Natural killer cell treated with Interleukin-12 subunit alpha and Interleukin-12 subunit beta and Interleukin-15 and Interleukin-18, amount 100 ng/mL, for 72 hours (primary cell): ENCODE measurements at regions not wholly inside any gene's neighbourhood (a gene's known extent, or its start where the extent isn't known, plus 50 kb on each side); places are given as distances from the start of the nearest gene placed in this dataset.

Experiments
- ATAC-seq, 2 donors: fragments of 150-1000 bp; cut with Tn5 transposase in 1 of 2; sonication (Bioruptor Pico), chemical (Tn5 transposase) in 1 of 2; 2 replicates each; pipeline ENCODE4 v1.10.0; 2021
- DNase-seq: peaks from one replicate; pipeline ENCODE4 v3.0.0; 2022; ENCODE audit warnings: low spot score
- H3K27ac Mint-ChIP-seq, 2 donors: 1 replicate in 1 of 2; 2 replicates in 1 of 2; pipeline ENCODE4 v1.8.0; 2022; ENCODE audit warnings: mixed read lengths in 2 of 2, mild to moderate bottlenecking in 1 of 2, moderate library complexity in 1 of 2
- H3K27me3 Mint-ChIP-seq, 2 donors: 1 replicate in 1 of 2; 2 replicates in 1 of 2; pipeline ENCODE4 v1.8.0; 2022; ENCODE audit warnings: mixed read lengths in 2 of 2
- H3K36me3 Mint-ChIP-seq: one replicate; pipeline ENCODE4 v1.8.0; 2022; ENCODE audit warnings: mixed read lengths
- H3K4me1 Mint-ChIP-seq, 2 donors: 1 replicate in 1 of 2; 2 replicates in 1 of 2; pipeline ENCODE4 v1.8.0; 2022; ENCODE audit warnings: low read depth in 2 of 2, mixed read lengths in 2 of 2, mild to moderate bottlenecking in 1 of 2
- H3K4me3 Mint-ChIP-seq: one replicate; pipeline ENCODE4 v1.8.0; 2022; ENCODE audit warnings: mixed read lengths
- H3K9me3 Mint-ChIP-seq: 2 replicates; pipeline ENCODE4 v1.8.0; 2022; ENCODE audit warnings: mixed read lengths

GRCh38 chr5:133744960-133745308 is 132.6 kb upstream of the FSTL4 start:
- H3K27ac Mint-ChIP-seq: no peak overlapping the region
- H3K9me3 Mint-ChIP-seq: no peaks in the 10 kb centered on the region

GRCh38 chr5:133744051-133744959 is 132.0 kb upstream of the FSTL4 start:
- ATAC-seq (no peak), DNase-seq (no peak)
- Mint-ChIP-seq H3K27ac (no peak overlapping the region), H3K4me3 (no peak overlapping the region), H3K9me3 (no peaks in the 10 kb centered on the region), H3K4me1 (no peaks in the 10 kb centered on the region), H3K27me3 (peaks cover 9 to 10% of the 10 kb centered on the region in 2 donors), H3K36me3 (no peaks in the 10 kb centered on the region)

More at GRCh38 chr5:133744960-133745308, 132.6 kb upstream of the FSTL4 start:
- no peak for DNase-seq
- peaks cover 9 to 10% of the 10 kb centered on the region in 2 donors for H3K27me3 Mint-ChIP-seq
- H3K4me1 Mint-ChIP-seq: no peaks in the 10 kb centered on the region
- no peak overlapping the region for H3K4me3 Mint-ChIP-seq
- no peak for ATAC-seq
- H3K36me3 Mint-ChIP-seq: no peaks in the 10 kb centered on the region

GRCh38 chr5:133742431-133742988 is 130.2 kb upstream of the FSTL4 start:
- H3K36me3 Mint-ChIP-seq: no peaks in the 10 kb centered on the region
- no peak for DNase-seq
- no peak for ATAC-seq
- no peak overlapping the region for H3K4me3 Mint-ChIP-seq
- H3K9me3 Mint-ChIP-seq: no peaks in the 10 kb centered on the region
- peaks cover 9 to 14% of the 10 kb centered on the region in 2 donors for H3K27me3 Mint-ChIP-seq
- H3K4me1 Mint-ChIP-seq: no peaks in the 10 kb centered on the region
- no peak overlapping the region for H3K27ac Mint-ChIP-seq

- H3K4me3 Mint-ChIP-seq: no peak overlapping the region
Observed at GRCh38 chr5:133741818-133742355, 129.5 kb upstream of the FSTL4 start.

GRCh38 chr5:133741396-133741795 is 129.1 kb upstream of the FSTL4 start:
- DNase-seq (no peak), ATAC-seq (peak in 1 of 2 donors; percentile 10)
- no peaks in the 10 kb centered on the region for H3K36me3 Mint-ChIP-seq
- no peak overlapping the region for H3K27ac Mint-ChIP-seq
- no peak overlapping the region for H3K4me3 Mint-ChIP-seq
- H3K27me3 Mint-ChIP-seq: peaks cover 9 to 17% of the 10 kb centered on the region in 2 donors
- no peaks in the 10 kb centered on the region for H3K9me3 Mint-ChIP-seq
- H3K4me1 Mint-ChIP-seq: no peaks in the 10 kb centered on the region

More at GRCh38 chr5:133741818-133742355, 129.5 kb upstream of the FSTL4 start:
- no peak for DNase-seq
- H3K27me3 Mint-ChIP-seq: peaks cover 9 to 17% of the 10 kb centered on the region in 2 donors
- peak in 1 of 2 donors; percentile 18 for ATAC-seq
- no peaks in the 10 kb centered on the region for H3K36me3 Mint-ChIP-seq
- H3K27ac Mint-ChIP-seq: no peak overlapping the region
- H3K4me1 Mint-ChIP-seq: no peaks in the 10 kb centered on the region
- H3K9me3 Mint-ChIP-seq: no peaks in the 10 kb centered on the region

GRCh38 chr5:133739181-133739780 is 126.9 kb upstream of the FSTL4 start:
- Mint-ChIP-seq H3K4me1 (no peaks in the 10 kb centered on the region), H3K27ac (no peak overlapping the region), H3K9me3 (no peaks in the 10 kb centered on the region), H3K36me3 (no peaks in the 10 kb centered on the region), H3K27me3 (peaks cover 16 to 19% of the 10 kb centered on the region in 2 donors), H3K4me3 (no peak overlapping the region)
- no peak for DNase-seq
- no peak for ATAC-seq

GRCh38 chr5:133738271-133738670 is 125.9 kb upstream of the FSTL4 start:
- peak in 1 of 2 donors; percentile 43 for ATAC-seq
- no peak for DNase-seq
- no peaks in the 10 kb centered on the region for H3K36me3 Mint-ChIP-seq
- no peaks in the 10 kb centered on the region for H3K4me1 Mint-ChIP-seq
- no peak overlapping the region for H3K27ac Mint-ChIP-seq
- H3K9me3 Mint-ChIP-seq: no peaks in the 10 kb centered on the region
- H3K27me3 Mint-ChIP-seq: peaks cover 20 to 26% of the 10 kb centered on the region in 2 donors
- H3K4me3 Mint-ChIP-seq: no peak overlapping the region

- H3K4me1 Mint-ChIP-seq: no peaks in the 10 kb centered on the region
Observed at GRCh38 chr5:133736512-133736911, 124.2 kb upstream of the FSTL4 start.

GRCh38 chr5:133735346-133735745 is 123.0 kb upstream of the FSTL4 start:
- Mint-ChIP-seq H3K36me3 (no peaks in the 10 kb centered on the region), H3K4me1 (no peaks in the 10 kb centered on the region), H3K9me3 (no peaks in the 10 kb centered on the region), H3K27ac (no peak overlapping the region), H3K4me3 (no peak overlapping the region), H3K27me3 (peaks cover 26 to 35% of the 10 kb centered on the region in 2 donors)
- no peak for DNase-seq
- no peak for ATAC-seq

More at GRCh38 chr5:133736512-133736911, 124.2 kb upstream of the FSTL4 start:
- Mint-ChIP-seq H3K36me3 (no peaks in the 10 kb centered on the region), H3K27ac (no peak overlapping the region), H3K9me3 (no peaks in the 10 kb centered on the region), H3K27me3 (peaks cover 22 to 25% of the 10 kb centered on the region in 2 donors), H3K4me3 (no peak overlapping the region)
- DNase-seq: no peak
- ATAC-seq: no peak

GRCh38 chr5:133734916-133735315 is 122.6 kb upstream of the FSTL4 start:
- no peak overlapping the region for H3K4me3 Mint-ChIP-seq
- no peaks in the 10 kb centered on the region for H3K4me1 Mint-ChIP-seq
- H3K27me3 Mint-ChIP-seq: peaks cover 26 to 39% of the 10 kb centered on the region in 2 donors
- DNase-seq (no peak), ATAC-seq (no peak)
- no peak overlapping the region for H3K27ac Mint-ChIP-seq
- no peaks in the 10 kb centered on the region for H3K9me3 Mint-ChIP-seq
- no peaks in the 10 kb centered on the region for H3K36me3 Mint-ChIP-seq

- DNase-seq (no peak), ATAC-seq (no peak)
- Mint-ChIP-seq H3K9me3 (no peaks in the 10 kb centered on the region), H3K4me1 (no peaks in the 10 kb centered on the region), H3K36me3 (no peaks in the 10 kb centered on the region), H3K27me3 (peaks cover 31 to 55% of the 10 kb centered on the region in 2 donors), H3K27ac (no peak overlapping the region), H3K4me3 (no peak overlapping the region)
Observed at GRCh38 chr5:133732536-133732935, 120.2 kb upstream of the FSTL4 start.

GRCh38 chr5:133731951-133732350 is 119.6 kb upstream of the FSTL4 start:
- H3K36me3 Mint-ChIP-seq: no peaks in the 10 kb centered on the region
- DNase-seq: no peak
- ATAC-seq: peak; percentile 28 to 41
- no peaks in the 10 kb centered on the region for H3K9me3 Mint-ChIP-seq
- H3K4me1 Mint-ChIP-seq: no peaks in the 10 kb centered on the region
- no peak overlapping the region for H3K27ac Mint-ChIP-seq
- peaks cover 30 to 55% of the 10 kb centered on the region in 2 donors for H3K27me3 Mint-ChIP-seq
- no peak overlapping the region for H3K4me3 Mint-ChIP-seq

- Mint-ChIP-seq H3K9me3 (no peaks in the 10 kb centered on the region), H3K27me3 (peaks cover 34 to 55% of the 10 kb centered on the region in 2 donors), H3K4me3 (no peak overlapping the region), H3K4me1 (no peaks in the 10 kb centered on the region), H3K36me3 (no peaks in the 10 kb centered on the region), H3K27ac (no peak overlapping the region)
- ATAC-seq (no peak), DNase-seq (no peak)
Observed at GRCh38 chr5:133730866-133731265, 118.5 kb upstream of the FSTL4 start.

- no peak overlapping the region for H3K4me3 Mint-ChIP-seq
- ATAC-seq (no peak), DNase-seq (no peak)
- no peaks in the 10 kb centered on the region for H3K4me1 Mint-ChIP-seq
- H3K9me3 Mint-ChIP-seq: no peaks in the 10 kb centered on the region
- no peak overlapping the region for H3K27ac Mint-ChIP-seq
- H3K36me3 Mint-ChIP-seq: no peaks in the 10 kb centered on the region
- peaks cover 32 to 55% of the 10 kb centered on the region in 2 donors for H3K27me3 Mint-ChIP-seq
Observed at GRCh38 chr5:133730346-133730745, 118.0 kb upstream of the FSTL4 start.
